ENCODE measurements at regions not wholly inside any gene's neighbourhood (a gene's known extent, or its start where the extent isn't known, plus 50 kb on each side); places are given as distances from the start of the nearest gene placed in this dataset.

DNA sequence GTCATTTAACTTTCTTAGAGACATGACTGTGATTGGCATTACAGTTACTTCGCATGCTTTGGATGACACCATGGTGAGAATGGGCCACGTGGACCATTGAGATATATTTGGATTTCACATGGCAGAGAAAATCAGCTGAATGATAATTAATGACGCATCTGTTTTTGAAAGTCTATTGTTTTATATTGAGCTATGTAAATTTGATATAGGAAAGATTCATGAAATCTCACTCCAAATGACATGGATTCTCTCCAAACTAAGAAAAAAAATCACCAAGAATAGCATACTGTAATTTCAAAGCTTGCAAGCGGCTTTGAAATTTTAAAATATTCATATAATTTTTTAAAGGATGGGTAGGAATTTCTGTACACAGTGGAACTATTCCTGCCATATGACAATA lies 163.7 kb downstream of the SH3BP4 start:
- Histone ChIP-seq H2AFZ (ENCODE audit: low read length) (no peak overlapping the region), H3K36me3 (ENCODE audit: control insufficient read depth, insufficient read depth, low read length) (no peaks in the 10 kb centered on the region), H3K4me2 (ENCODE audit: extremely low read depth, insufficient read depth, low read length) (no peak overlapping the region), H3K27ac (ENCODE audit: insufficient read depth, low read length) (no peak overlapping the region), H3K9me3 (ENCODE audit: control insufficient read depth, insufficient read depth, low read depth, low read length) (no peaks in the 10 kb centered on the region), H4K20me1 (ENCODE audit: control insufficient read depth, extremely low read depth, insufficient read depth, low read length) (no peaks in the 10 kb centered on the region), H3K4me1 (ENCODE audit: control insufficient read depth, extremely low read depth, insufficient read depth, low read length) (no peaks in the 10 kb centered on the region), H3K27me3 (ENCODE audit: control insufficient read depth, insufficient read depth, low read length) (no peaks in the 10 kb centered on the region), H3K79me2 (ENCODE audit: control insufficient read depth, insufficient read depth, low read length) (no peaks in the 10 kb centered on the region), H3K9ac (ENCODE audit: insufficient read depth, low read length) (no peak overlapping the region), H3K4me3 (replicated peaks in 1 of 4; ENCODE audit: control extremely low read depth in 1 of 4, insufficient read depth in 1 of 4, low read depth in 3 of 4, low read length in 4 of 4) (no peak overlapping the region)
- no peak for DNase-seq (ENCODE audit: low read depth in 2 of 2)
- TF ChIP-seq EZH2 (IDR thresholded peaks at IDR 0.05; ENCODE audit: low read length, missing control alignments), result no peak
- TF ChIP-seq, protein P1, sequence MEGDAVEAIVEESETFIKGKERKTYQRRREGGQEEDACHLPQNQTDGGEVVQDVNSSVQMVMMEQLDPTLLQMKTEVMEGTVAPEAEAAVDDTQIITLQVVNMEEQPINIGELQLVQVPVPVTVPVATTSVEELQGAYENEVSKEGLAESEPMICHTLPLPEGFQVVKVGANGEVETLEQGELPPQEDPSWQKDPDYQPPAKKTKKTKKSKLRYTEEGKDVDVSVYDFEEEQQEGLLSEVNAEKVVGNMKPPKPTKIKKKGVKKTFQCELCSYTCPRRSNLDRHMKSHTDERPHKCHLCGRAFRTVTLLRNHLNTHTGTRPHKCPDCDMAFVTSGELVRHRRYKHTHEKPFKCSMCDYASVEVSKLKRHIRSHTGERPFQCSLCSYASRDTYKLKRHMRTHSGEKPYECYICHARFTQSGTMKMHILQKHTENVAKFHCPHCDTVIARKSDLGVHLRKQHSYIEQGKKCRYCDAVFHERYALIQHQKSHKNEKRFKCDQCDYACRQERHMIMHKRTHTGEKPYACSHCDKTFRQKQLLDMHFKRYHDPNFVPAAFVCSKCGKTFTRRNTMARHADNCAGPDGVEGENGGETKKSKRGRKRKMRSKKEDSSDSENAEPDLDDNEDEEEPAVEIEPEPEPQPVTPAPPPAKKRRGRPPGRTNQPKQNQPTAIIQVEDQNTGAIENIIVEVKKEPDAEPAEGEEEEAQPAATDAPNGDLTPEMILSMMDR (conservative IDR thresholded peaks at IDR 0.05 in 1 of 2, IDR thresholded peaks at IDR 0.05 in 1 of 2; ENCODE audit: low read depth in 1 of 2, low read length in 2 of 2), result no peak

DNA sequence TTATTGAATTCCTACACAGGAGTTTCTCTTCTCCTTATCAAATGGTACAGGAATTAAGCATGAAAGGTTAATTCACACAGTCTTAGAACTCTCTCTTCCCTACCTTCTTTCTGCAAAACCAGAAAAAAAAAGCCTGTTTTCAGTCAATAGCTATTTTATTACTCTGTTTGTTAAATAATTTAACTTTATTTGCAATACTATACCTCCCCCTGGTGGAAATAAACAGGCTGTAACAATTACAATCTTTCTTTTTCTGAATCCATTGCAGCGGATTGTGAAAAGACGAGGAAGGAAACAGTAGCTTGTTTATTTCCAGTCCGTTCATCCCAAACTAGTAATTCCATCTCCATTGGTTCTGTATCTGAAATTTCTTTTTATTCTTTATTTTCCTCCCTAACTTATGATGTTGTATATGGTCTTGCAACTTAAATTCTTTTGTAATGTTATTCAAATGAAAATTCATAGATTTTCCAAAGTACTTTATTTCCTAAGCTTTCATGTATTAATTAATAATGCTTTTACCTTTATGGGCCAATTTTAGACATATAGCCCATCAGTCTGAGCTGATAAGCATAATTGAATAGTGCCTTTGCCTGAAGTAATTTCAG lies 165.2 kb downstream of the SH3BP4 start:
- Histone ChIP-seq H3K4me1 (ENCODE audit: control insufficient read depth, extremely low read depth, insufficient read depth, low read length) (no peaks in the 10 kb centered on the region), H3K9ac (ENCODE audit: insufficient read depth, low read length) (no peak overlapping the region), H3K79me2 (ENCODE audit: control insufficient read depth, insufficient read depth, low read length) (no peaks in the 10 kb centered on the region), H3K4me2 (ENCODE audit: extremely low read depth, insufficient read depth, low read length) (peak overlapping the region; percentile 51), H2AFZ (ENCODE audit: low read length) (no peak overlapping the region), H3K4me3 (replicated peaks in 1 of 4; ENCODE audit: control extremely low read depth in 1 of 4, insufficient read depth in 1 of 4, low read depth in 3 of 4, low read length in 4 of 4) (no peak overlapping the region), H3K27ac (ENCODE audit: insufficient read depth, low read length) (no peak overlapping the region), H3K9me3 (ENCODE audit: control insufficient read depth, insufficient read depth, low read depth, low read length) (no peaks in the 10 kb centered on the region), H3K27me3 (ENCODE audit: control insufficient read depth, insufficient read depth, low read length) (no peaks in the 10 kb centered on the region), H4K20me1 (ENCODE audit: control insufficient read depth, extremely low read depth, insufficient read depth, low read length) (no peaks in the 10 kb centered on the region), H3K36me3 (ENCODE audit: control insufficient read depth, insufficient read depth, low read length) (no peaks in the 10 kb centered on the region)
- TF ChIP-seq, protein P1 (conservative IDR thresholded peaks at IDR 0.05 in 1 of 2, IDR thresholded peaks at IDR 0.05 in 1 of 2; ENCODE audit: low read depth in 1 of 2, low read length in 2 of 2), result peak; percentile 36 to 46
- no peak for TF ChIP-seq EZH2 (IDR thresholded peaks at IDR 0.05; ENCODE audit: low read length, missing control alignments)
- peak; percentile 36 to 69 for DNase-seq (ENCODE audit: low read depth in 2 of 2)

DNA sequence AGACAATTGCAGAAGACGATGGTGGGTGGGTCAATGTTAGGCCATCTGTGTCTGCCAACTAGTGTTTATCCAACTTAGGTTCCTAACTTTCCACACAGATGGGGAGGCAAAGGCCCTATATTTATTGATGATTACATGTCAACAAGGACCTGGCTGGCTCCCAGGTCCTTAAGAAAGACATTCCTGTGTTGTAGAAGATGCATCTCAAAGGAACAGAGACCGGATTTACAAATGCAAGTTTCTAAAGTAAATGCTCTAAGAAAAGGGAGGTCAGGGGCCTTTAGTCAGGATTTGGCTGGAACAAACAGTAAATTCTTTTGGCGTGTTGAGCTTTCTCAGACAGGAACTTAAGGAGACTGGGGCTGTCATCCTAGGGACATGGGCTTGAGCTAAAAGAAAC lies 175.0 kb downstream of the SH3BP4 start:
- no peak for TF ChIP-seq EZH2 (IDR thresholded peaks at IDR 0.05; ENCODE audit: low read length, missing control alignments)
- TF ChIP-seq, protein P1 (conservative IDR thresholded peaks at IDR 0.05 in 1 of 2, IDR thresholded peaks at IDR 0.05 in 1 of 2; ENCODE audit: low read depth in 1 of 2, low read length in 2 of 2), result no peak

More for the DNA sequence above, 175.0 kb downstream of the SH3BP4 start:
- Histone ChIP-seq H2AFZ (ENCODE audit: low read length) (no peak overlapping the region), H3K9ac (ENCODE audit: insufficient read depth, low read length) (no peak overlapping the region), H3K27ac (ENCODE audit: insufficient read depth, low read length) (no peak overlapping the region), H3K4me3 (replicated peaks in 1 of 4; ENCODE audit: control extremely low read depth in 1 of 4, insufficient read depth in 1 of 4, low read depth in 3 of 4, low read length in 4 of 4) (no peak overlapping the region), H3K4me2 (ENCODE audit: extremely low read depth, insufficient read depth, low read length) (no peak overlapping the region), H3K27me3 (ENCODE audit: control insufficient read depth, insufficient read depth, low read length) (no peaks in the 10 kb centered on the region), H3K79me2 (ENCODE audit: control insufficient read depth, insufficient read depth, low read length) (no peaks in the 10 kb centered on the region), H4K20me1 (ENCODE audit: control insufficient read depth, extremely low read depth, insufficient read depth, low read length) (no peaks in the 10 kb centered on the region), H3K36me3 (ENCODE audit: control insufficient read depth, insufficient read depth, low read length) (no peaks in the 10 kb centered on the region), H3K4me1 (ENCODE audit: control insufficient read depth, extremely low read depth, insufficient read depth, low read length) (no peaks in the 10 kb centered on the region), H3K9me3 (ENCODE audit: control insufficient read depth, insufficient read depth, low read depth, low read length) (no peaks in the 10 kb centered on the region)
- DNase-seq (ENCODE audit: low read depth in 2 of 2), result peak in 1 of 2 donors; percentile 7

Measured in fibroblast of lung (primary cell).